ENCODE measurements at regions not wholly inside any gene's neighbourhood (a gene's known extent, or its start where the extent isn't known, plus 50 kb on each side); places are given as distances from the start of the nearest gene placed in this dataset.

GRCh38 chr5:10122076-10122726, 127.5 kb downstream of the ATPSCKMT start:
- no peak for DNase-seq (ENCODE audit: low spot score)
- Histone ChIP-seq H3K4me3 (no peak overlapping the region), H3K9me3 (no peaks in the 10 kb centered on the region), H3K4me1 (no peaks in the 10 kb centered on the region), H3K27ac (no peak overlapping the region), H3K36me3 (no peaks in the 10 kb centered on the region), H3K27me3 (no peaks in the 10 kb centered on the region)
- no peak for TF ChIP-seq CTCF (IDR thresholded peaks at IDR 0.05)

- Histone ChIP-seq H3K4me1 (no peaks in the 10 kb centered on the region), H3K9me3 (no peaks in the 10 kb centered on the region), H3K36me3 (no peaks in the 10 kb centered on the region), H3K27ac (no peak overlapping the region), H3K4me3 (no peak overlapping the region), H3K27me3 (no peaks in the 10 kb centered on the region)
- no peak for DNase-seq (ENCODE audit: low spot score)
- no peak for TF ChIP-seq CTCF (IDR thresholded peaks at IDR 0.05)
Measured at GRCh38 chr5:10120934-10121333, 128.8 kb downstream of the ATPSCKMT start.

- Histone ChIP-seq H3K27ac (no peak overlapping the region), H3K36me3 (no peaks in the 10 kb centered on the region), H3K4me1 (no peaks in the 10 kb centered on the region), H3K27me3 (no peaks in the 10 kb centered on the region), H3K4me3 (no peak overlapping the region), H3K9me3 (no peaks in the 10 kb centered on the region)
- DNase-seq (ENCODE audit: low spot score): no peak
- no peak for TF ChIP-seq CTCF (IDR thresholded peaks at IDR 0.05)
Measured at GRCh38 chr5:10118150-10118549, 131.5 kb downstream of the ATPSCKMT start.

DNA sequence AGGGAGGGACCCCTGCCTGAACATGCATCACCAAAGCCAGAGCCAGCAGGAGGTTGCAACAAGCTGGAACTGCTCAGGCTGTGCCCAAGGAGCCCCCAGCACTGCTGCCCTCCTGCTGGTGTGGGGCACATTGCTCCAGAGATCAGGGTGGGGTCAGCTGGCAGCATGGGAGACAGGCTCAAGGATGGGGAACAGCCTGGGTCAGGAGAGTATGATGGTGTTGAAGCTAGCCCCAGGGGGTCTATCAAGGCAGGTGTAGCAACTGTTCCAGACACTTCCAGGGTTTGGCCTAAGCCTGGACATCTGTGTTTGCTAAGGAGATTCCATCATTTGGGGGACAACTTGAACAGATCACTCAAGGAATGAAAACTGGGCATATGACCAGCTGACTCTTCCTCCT, 133.1 kb downstream of the ATPSCKMT start:
- no peak for TF ChIP-seq CTCF (IDR thresholded peaks at IDR 0.05)
- Histone ChIP-seq H3K4me3 (no peak overlapping the region), H3K27ac (no peak overlapping the region), H3K36me3 (no peaks in the 10 kb centered on the region), H3K9me3 (no peaks in the 10 kb centered on the region), H3K4me1 (no peaks in the 10 kb centered on the region), H3K27me3 (no peaks in the 10 kb centered on the region)
- no peak for DNase-seq (ENCODE audit: low spot score)

DNA sequence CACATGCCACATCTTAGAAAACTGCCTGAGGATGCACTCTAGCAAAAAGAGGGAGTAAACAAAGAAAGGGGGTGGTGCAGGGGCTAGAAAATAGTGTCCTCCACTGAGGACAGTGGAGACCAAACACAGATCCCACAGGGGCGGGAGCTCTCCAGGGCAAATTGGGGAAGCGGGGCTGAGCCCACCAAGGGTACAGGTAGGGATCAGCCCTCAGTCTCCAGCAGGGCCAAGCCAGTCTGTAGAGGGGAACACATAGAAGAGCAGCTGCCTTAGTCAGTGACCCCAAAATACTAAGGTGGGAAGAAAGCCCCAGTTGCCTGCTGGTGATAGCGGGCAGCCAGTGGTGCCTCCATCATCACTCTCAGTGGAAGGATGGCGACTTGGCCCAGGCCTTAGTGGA, 134.0 kb downstream of the ATPSCKMT start:
- Histone ChIP-seq H3K4me1 (no peaks in the 10 kb centered on the region), H3K27ac (no peak overlapping the region), H3K36me3 (no peaks in the 10 kb centered on the region), H3K27me3 (no peaks in the 10 kb centered on the region), H3K4me3 (no peak overlapping the region), H3K9me3 (no peaks in the 10 kb centered on the region)
- TF ChIP-seq CTCF (IDR thresholded peaks at IDR 0.05): no peak
- DNase-seq (ENCODE audit: low spot score): no peak

DNA sequence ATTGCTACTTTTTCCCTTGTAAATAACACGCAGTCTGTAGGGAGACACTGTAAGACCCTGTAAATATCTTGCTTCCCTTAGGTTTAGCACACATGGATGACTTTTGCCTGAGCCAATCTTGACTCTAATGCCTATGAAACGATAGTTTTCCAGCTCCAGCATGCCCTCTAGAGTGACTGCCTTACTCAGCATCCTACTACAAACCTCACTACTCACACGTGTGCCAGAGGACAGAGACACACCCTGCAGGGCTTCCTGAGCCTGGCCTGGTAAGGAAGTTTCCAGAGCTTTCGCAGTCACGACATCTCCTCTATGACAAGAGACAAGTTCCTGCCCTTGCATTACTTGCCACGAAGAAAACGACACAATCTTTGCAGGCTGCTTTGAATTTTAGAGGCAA, 138.1 kb downstream of the ATPSCKMT start:
- H3K4me3 ChIP-seq: no peak overlapping the region
- no peak overlapping the region for H3K27ac ChIP-seq
- no peaks in the 10 kb centered on the region for H3K27me3 ChIP-seq
- no peaks in the 10 kb centered on the region for H3K36me3 ChIP-seq
- no peaks in the 10 kb centered on the region for H3K9me3 ChIP-seq
- no peak for TF ChIP-seq CTCF (IDR thresholded peaks at IDR 0.05)
- DNase-seq (ENCODE audit: low spot score): no peak
- no peaks in the 10 kb centered on the region for H3K4me1 ChIP-seq

All from right atrium auricular region (tissue), 2 donors.